Testis (tissue), 2 donors: ENCODE measurements at regions not wholly inside any gene's neighbourhood (a gene's known extent, or its start where the extent isn't known, plus 50 kb on each side); places are given as distances from the start of the nearest gene placed in this dataset.

Experiments
- CTCF ChIP-seq, 3 experiments: fragments of 450-650 bp in 2 of 3; fragments of 200-600 bp in 1 of 3; sonication (generic) in 1 of 3; IDR thresholded peaks; one replicate each; pipeline ENCODE4 v1.5.1; 2016 to 2019; ENCODE audit warnings: antibody characterized with exemption in 3 of 3, mild to moderate bottlenecking in 2 of 3, moderate library complexity in 1 of 3
- POLR2A ChIP-seq: fragments of 450-650 bp; IDR thresholded peaks from one replicate; pipeline ENCODE4 v1.6.1; 2017; ENCODE audit warnings: antibody characterized with exemption, mild to moderate bottlenecking, moderate library complexity

- TF ChIP-seq CTCF (IDR thresholded peaks at IDR 0.05) (no peak), POLR2A (no peak)
Measured at GRCh38 chr10:15457382-15457781, 86.3 kb upstream of the FAM171A1 start.
